Esophagus squamous epithelium (tissue), 5 donors: ENCODE measurements at regions not wholly inside any gene's neighbourhood (a gene's known extent, or its start where the extent isn't known, plus 50 kb on each side); places are given as distances from the start of the nearest gene placed in this dataset.

Experiments
- DNase-seq: peaks from one replicate; lab custom pipeline; 2025; lab: John Stamatoyannopoulos, UW
- H3K27ac ChIP-seq, 4 donors: fragments of 200-600 bp; sonication (generic); one replicate each; pipeline ENCODE4 v1.5.1; 2016 to 2019; ENCODE audit warnings: mild to moderate bottlenecking in 1 of 4
- H3K27me3 ChIP-seq, 4 donors: fragments of 200-600 bp; sonication (generic); 1 replicate in 3 of 4; 2 replicates in 1 of 4; pipeline versions ENCODE4 v1.5.1 to v1.6.0; 2017 to 2021; ENCODE audit warnings: antibody characterized with exemption in 1 of 4
- H3K36me3 ChIP-seq, 3 donors: fragments of 200-600 bp; sonication (generic); one replicate each; pipeline ENCODE4 v1.5.1; 2016 to 2019
- H3K4me1 ChIP-seq, 3 donors: fragments of 200-600 bp; sonication (generic); one replicate each; pipeline ENCODE4 v1.5.1; 2017 to 2019
- H3K4me3 ChIP-seq, 4 donors: fragments of 200-600 bp; sonication (generic); 1 replicate in 3 of 4; 2 replicates in 1 of 4; pipeline ENCODE4 v1.5.1; 2016 to 2019; ENCODE audit warnings: mild to moderate bottlenecking in 2 of 4, moderate library complexity in 1 of 4
- H3K9me3 ChIP-seq, 3 donors: fragments of 200-600 bp; sonication (generic); one replicate each; pipeline ENCODE4 v1.5.1; 2016 to 2019
- POLR2A ChIP-seq, 4 donors: fragments of 450-650 bp; IDR thresholded peaks; one replicate each; pipeline ENCODE4 v1.6.1; 2017; ENCODE audit warnings: antibody characterized with exemption in 4 of 4, mild to moderate bottlenecking in 4 of 4, moderate library complexity in 3 of 4
- WGBS, 2 donors: methylation state at CpG; one replicate each; pipeline ENCODE4 v1.1.5; 2018; 5-methylcytosine and 5-hydroxymethylcytosine counted together
- intact Hi-C: fragments of 100-400 bp; cut with DNase I; formaldehyde crosslinking; loops from one replicate; pipeline ENCODE4 v1.15.0; 2022
- TF ChIP-seq, protein P1 (sequence below), 6 experiments: fragments of 450-650 bp in 4 of 6; fragments of 200-600 bp in 2 of 6; sonication (generic) in 2 of 6; IDR thresholded peaks; one replicate each; pipeline ENCODE4 v1.5.1; 2016 to 2019; ENCODE audit warnings: antibody characterized with exemption in 6 of 6, mild to moderate bottlenecking in 4 of 6, moderate library complexity in 4 of 6
- donor health status: DM: yes; HTN: yes; CAD: no.

DNA sequence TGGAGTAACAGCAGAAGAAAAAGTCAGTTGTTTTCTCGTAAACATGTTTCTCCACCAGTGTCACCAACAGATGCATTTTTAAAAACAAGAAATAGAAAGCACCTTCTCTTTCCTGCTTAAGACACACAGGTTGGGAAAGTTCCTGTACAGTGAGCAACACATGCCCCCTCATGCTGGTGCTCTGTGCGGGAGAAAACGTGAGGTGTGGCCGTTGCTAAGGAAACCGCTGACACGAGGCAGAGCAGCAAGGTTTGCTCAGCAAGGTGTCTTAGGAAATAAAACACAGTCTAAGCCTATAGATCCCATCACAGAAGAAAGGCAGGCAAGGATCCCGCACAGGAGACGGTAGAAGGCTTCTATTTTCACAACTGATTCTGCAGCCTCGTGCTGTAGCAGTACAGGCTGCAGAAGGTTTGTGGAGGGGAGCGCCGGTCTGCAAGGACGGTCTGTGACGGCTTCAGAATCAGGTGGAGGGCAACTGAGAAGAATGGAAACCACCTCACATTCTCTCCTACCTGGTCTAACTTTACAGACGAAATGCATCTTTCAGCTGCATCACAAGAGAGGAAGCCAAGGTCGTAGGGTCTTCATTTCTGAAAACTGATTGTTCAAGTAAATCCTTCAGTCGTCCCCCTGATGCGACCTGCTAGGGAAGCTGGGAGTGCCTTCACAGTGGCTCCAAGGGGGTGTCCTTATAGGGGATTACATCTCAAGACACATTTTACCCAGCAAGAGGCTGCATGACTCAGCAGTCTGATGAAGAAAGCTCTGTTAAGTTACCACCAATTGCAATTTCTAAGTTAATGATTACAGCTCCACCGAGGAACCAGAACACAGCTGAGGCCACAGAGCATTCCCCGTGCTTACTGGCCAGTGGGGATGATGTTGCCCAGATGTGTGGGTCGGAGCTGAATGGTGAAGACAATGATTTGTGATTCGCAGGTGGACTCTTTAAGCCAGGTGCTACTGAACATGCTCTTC, 150.7 kb upstream of the KLF14 start:
- Histone ChIP-seq H3K4me3 (no peak overlapping the region), H3K9me3 (no peaks in the 10 kb centered on the region), H3K27me3 (no peaks in the 10 kb centered on the region), H3K36me3 (peaks cover 0 to 55% (median 0%) of the 10 kb centered on the region in 3 donors), H3K4me1 (peaks cover 43 to 96% (median 72%) of the 10 kb centered on the region in 3 donors), H3K27ac (peak overlapping the region; percentile 64 to 77 (median 71))
- intact Hi-C loops: loop anchor here (5.0 kb wide), 1 partner anchor 108 kb away; no protein-coding TSS in a partner anchor
- WGBS, 2 donors: 45 to 48% methylated on average over 18 to 19 of the region's 21 CpGs
- TF ChIP-seq, protein P1, sequence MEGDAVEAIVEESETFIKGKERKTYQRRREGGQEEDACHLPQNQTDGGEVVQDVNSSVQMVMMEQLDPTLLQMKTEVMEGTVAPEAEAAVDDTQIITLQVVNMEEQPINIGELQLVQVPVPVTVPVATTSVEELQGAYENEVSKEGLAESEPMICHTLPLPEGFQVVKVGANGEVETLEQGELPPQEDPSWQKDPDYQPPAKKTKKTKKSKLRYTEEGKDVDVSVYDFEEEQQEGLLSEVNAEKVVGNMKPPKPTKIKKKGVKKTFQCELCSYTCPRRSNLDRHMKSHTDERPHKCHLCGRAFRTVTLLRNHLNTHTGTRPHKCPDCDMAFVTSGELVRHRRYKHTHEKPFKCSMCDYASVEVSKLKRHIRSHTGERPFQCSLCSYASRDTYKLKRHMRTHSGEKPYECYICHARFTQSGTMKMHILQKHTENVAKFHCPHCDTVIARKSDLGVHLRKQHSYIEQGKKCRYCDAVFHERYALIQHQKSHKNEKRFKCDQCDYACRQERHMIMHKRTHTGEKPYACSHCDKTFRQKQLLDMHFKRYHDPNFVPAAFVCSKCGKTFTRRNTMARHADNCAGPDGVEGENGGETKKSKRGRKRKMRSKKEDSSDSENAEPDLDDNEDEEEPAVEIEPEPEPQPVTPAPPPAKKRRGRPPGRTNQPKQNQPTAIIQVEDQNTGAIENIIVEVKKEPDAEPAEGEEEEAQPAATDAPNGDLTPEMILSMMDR (IDR thresholded peaks at IDR 0.05): no peak
- TF ChIP-seq POLR2A (IDR thresholded peaks at IDR 0.05): peak in 1 of 4 donors; percentile 20
- DNase-seq: no peak

DNA sequence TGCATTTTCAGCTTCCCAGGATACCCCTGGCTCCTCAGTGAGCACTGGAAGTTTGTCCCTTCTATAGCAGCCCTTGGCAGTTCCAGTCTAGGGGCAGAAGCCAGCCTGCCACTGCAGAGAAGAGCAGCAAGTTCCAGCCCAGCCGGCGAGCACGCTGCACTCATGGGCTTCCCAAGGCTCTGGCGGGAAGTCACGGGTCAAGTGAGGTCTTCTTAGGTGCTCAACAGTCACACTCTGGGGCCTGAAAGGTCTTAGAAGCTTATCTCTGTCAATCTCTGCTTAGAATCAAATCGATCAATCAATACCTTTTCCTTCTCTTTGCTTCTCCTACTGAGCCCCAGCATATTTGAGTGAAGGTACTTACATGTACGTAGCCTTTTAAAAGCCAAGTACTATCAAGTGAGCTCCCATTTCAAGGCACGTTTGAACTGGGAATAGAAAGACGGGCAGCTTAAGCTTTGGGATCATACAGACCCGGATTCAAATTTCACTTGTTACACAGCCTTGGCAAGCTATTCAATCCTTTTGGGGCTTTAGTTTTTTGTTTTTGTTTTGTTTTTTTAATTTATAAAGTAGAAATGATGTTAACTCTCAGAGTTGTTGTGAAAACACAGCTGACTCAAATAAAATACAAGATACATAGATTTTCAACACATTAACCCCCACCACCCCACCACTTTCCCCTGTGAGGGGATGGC, 152.6 kb upstream of the KLF14 start:
- intact Hi-C loops: loop anchor here (5.0 kb wide), 1 partner anchor 106 kb away; no protein-coding TSS in a partner anchor
- peaks cover 43 to 98% (median 75%) of the 10 kb centered on the region in 3 donors for H3K4me1 ChIP-seq
- H3K36me3 ChIP-seq: peaks cover 0 to 60% (median 0%) of the 10 kb centered on the region in 3 donors
- no peak for TF ChIP-seq POLR2A (IDR thresholded peaks at IDR 0.05)
- TF ChIP-seq, protein P1 (IDR thresholded peaks at IDR 0.05): no peak
- H3K27ac ChIP-seq: peak overlapping the region; percentile 64 to 86 (median 76)
- H3K9me3 ChIP-seq: no peaks in the 10 kb centered on the region
- no peak overlapping the region for H3K4me3 ChIP-seq
- 48 to 55% methylated on average over 9 to 10 of the region's 10 CpGs for WGBS, 2 donors
- no peak for DNase-seq
- no peaks in the 10 kb centered on the region for H3K27me3 ChIP-seq

DNA sequence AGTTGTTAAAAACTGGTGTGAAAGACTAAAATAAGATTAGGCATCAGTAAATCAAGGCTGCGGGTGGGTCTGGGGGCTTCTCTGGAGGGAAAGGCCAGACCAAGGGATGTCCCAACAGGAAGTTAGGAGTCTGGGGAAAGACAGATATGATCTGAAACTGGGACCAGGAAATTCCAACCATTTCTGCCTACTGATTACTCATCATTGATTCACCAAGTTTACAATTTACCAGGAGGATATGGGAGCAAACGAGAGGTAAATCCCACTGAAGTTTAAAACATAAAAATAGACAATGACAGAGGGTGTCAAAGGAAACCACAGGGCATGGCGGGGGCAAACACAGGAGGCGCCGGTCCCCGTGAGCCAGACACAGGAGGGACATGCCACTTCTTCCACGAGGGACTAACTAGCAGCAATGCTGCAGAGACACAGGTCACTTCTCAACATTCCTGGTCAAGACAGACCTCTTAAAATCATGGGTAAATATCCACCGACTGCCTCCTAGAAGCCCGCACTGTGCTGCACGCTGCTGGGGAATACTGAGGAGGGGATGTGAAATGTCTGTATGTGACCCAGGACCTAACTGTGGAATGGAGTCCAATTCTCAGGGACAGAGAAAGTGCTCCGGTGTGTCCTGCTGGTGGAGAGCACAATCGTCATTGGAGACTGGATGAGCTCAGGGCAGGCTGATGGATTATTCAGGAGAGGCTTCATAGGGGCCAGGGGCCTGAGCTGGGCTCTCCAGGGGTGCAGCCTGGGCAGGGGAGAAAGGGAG, 153.4 kb upstream of the KLF14 start:
- TF ChIP-seq, protein P1 (IDR thresholded peaks at IDR 0.05): no peak
- no peak for TF ChIP-seq POLR2A (IDR thresholded peaks at IDR 0.05)
- no peaks in the 10 kb centered on the region for H3K9me3 ChIP-seq
- no peaks in the 10 kb centered on the region for H3K27me3 ChIP-seq
- peaks cover 0 to 52% (median 0%) of the 10 kb centered on the region in 3 donors for H3K36me3 ChIP-seq
- intact Hi-C loops: loop anchor here (5.0 kb wide), 1 partner anchor 105 kb away; no protein-coding TSS in a partner anchor
- 45 to 47% methylated on average over 11 to 12 of the region's 12 CpGs for WGBS, 2 donors
- H3K27ac ChIP-seq: peak overlapping the region; percentile 64 to 86 (median 76)
- H3K4me1 ChIP-seq: peaks cover 35 to 93% (median 71%) of the 10 kb centered on the region in 3 donors
- DNase-seq: no peak
- no peak overlapping the region for H3K4me3 ChIP-seq

DNA sequence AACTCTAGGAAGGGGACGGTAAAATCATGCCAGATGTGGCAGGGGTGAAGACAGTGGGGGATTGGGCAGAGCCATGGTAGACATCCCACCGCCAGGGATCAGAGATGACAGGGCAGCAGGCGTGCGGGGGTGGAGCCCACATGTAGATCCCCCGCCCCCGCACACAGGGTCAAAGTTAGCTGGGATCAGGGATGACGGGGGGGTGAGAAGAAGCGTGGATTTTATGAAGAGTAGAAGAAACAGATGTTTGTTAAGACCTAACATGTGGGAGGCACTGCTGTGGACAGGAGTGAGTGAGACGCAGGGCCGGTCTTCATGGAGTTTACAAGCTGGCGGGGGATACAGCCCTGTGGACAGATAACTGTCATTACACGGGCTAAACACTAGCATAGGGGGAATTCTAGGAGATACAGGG, 154.0 kb upstream of the KLF14 start:
- H3K27me3 ChIP-seq: no peaks in the 10 kb centered on the region
- H3K36me3 ChIP-seq: peaks cover 0 to 46% (median 0%) of the 10 kb centered on the region in 3 donors
- H3K9me3 ChIP-seq: no peaks in the 10 kb centered on the region
- intact Hi-C loops: loop anchor here (5.0 kb wide), 1 partner anchor 104 kb away; no protein-coding TSS in a partner anchor
- H3K27ac ChIP-seq: peak overlapping the region; percentile 64 to 86 (median 76)
- 80 to 86% methylated on average over 12 of the region's 12 CpGs for WGBS, 2 donors
- H3K4me3 ChIP-seq: no peak overlapping the region
- no peak for DNase-seq
- no peak for TF ChIP-seq POLR2A (IDR thresholded peaks at IDR 0.05)
- TF ChIP-seq, protein P1 (IDR thresholded peaks at IDR 0.05): no peak
- H3K4me1 ChIP-seq: peaks cover 32 to 93% (median 71%) of the 10 kb centered on the region in 3 donors
